SK-N-SH (cell line): ENCODE measurements at regions not wholly inside any gene's neighbourhood (a gene's known extent, or its start where the extent isn't known, plus 50 kb on each side); places are given as distances from the start of the nearest gene placed in this dataset.

Experiments used
- CTCF ChIA-PET: fragments of 300-600, 350-600 bp; formaldehyde crosslinking; extraction: SDS; loops from one replicate; lab custom pipeline; 2021; lab: Yijun Ruan, JAX
- POLR2A ChIA-PET: fragments of 350-600 bp; sonication (Branson Sonifier 250); formaldehyde crosslinking; extraction: SDS; loops from one replicate; lab custom pipeline; 2020; ENCODE audit warnings: antibody characterized with exemption, inconsistent platforms; lab: Yijun Ruan, JAX
- DNase-seq: peaks from one replicate; pipeline ENCODE4 v3.0.0; 2012
- H2AFZ ChIP-seq: fragments of 200-600 bp; sonication (generic); 2 replicates; pipeline ENCODE4 v1.8.1; 2016; ENCODE audit warnings: antibody characterized with exemption, mild to moderate bottlenecking, low read depth
- H3F3A ChIP-seq: fragments of 200-600 bp; sonication (generic); replicated peaks from 2 replicates; pipeline ENCODE3; 2016; ENCODE audit warnings: antibody characterized with exemption, mild to moderate bottlenecking; ENCODE audit not compliant: insufficient read depth
- H3K27ac ChIP-seq, 2 experiments: fragments of 200-500 bp in 1 of 2; fragments of 200-600 bp in 1 of 2; sonication (Bioruptor generic) in 1 of 2; sonication (generic), shearing (Covaris generic) in 1 of 2; 2 replicates each; pipeline versions ENCODE4 v1.5.1 to v1.6.1; 2014 to 2016; ENCODE audit warnings: low read depth in 2 of 2, inconsistent platforms in 1 of 2, low read length in 1 of 2, mild to moderate bottlenecking in 1 of 2, mixed read lengths in 1 of 2
- H3K27me3 ChIP-seq: fragments of 200-600 bp; sonication (generic), shearing (Covaris generic); 2 replicates; pipeline ENCODE4 v1.6.1; 2016; ENCODE audit warnings: mixed run types; ENCODE audit not compliant: insufficient read depth
- H3K36me3 ChIP-seq, 2 experiments: fragments of 200-500 bp in 1 of 2; fragments of 200-600 bp in 1 of 2; sonication (Bioruptor generic) in 1 of 2; sonication (generic) in 1 of 2; replicated peaks in 1 of 2; 2 replicates each; pipeline versions ENCODE3 to v1.5.1; 2014 to 2016; ENCODE audit warnings: low read length in 1 of 2, mild to moderate bottlenecking in 1 of 2; ENCODE audit not compliant: insufficient read depth in 2 of 2, control insufficient read depth in 1 of 2
- H3K4me1 ChIP-seq, 2 experiments: fragments of 200-500 bp in 1 of 2; fragments of 200-600 bp in 1 of 2; sonication (Bioruptor generic) in 1 of 2; sonication (generic), shearing (Covaris generic) in 1 of 2; 2 replicates each; pipeline versions ENCODE4 v1.5.1 to v1.6.1; 2014 to 2016; ENCODE audit warnings: low read depth in 1 of 2, low read length in 1 of 2, mixed run types in 1 of 2; ENCODE audit not compliant: insufficient read depth in 2 of 2, control insufficient read depth in 1 of 2
- H3K4me2 ChIP-seq: fragments of 200-600 bp; sonication (generic), shearing (Covaris generic); 2 replicates; pipeline ENCODE4 v1.6.1; 2017; ENCODE audit warnings: mixed run types
- H3K4me3 ChIP-seq, 2 experiments: fragments of 200-500 bp in 1 of 2; fragments of 200-600 bp in 1 of 2; sonication (Bioruptor generic) in 1 of 2; sonication (generic), shearing (Covaris generic) in 1 of 2; 2 replicates each; pipeline versions ENCODE4 v1.5.1 to v1.8.1; 2014 to 2016; ENCODE audit warnings: low read depth in 2 of 2, inconsistent platforms in 1 of 2, low read length in 1 of 2, mild to moderate bottlenecking in 1 of 2, mixed read lengths in 1 of 2, moderate library complexity in 1 of 2
- H3K79me2 ChIP-seq: fragments of 200-600 bp; sonication (generic); 2 replicates; pipeline ENCODE4 v1.8.1; 2017; ENCODE audit warnings: mild to moderate bottlenecking; ENCODE audit not compliant: insufficient read depth
- H3K9ac ChIP-seq: fragments of 200-600 bp; sonication (generic); 2 replicates; pipeline ENCODE4 v1.6.1; 2017; ENCODE audit warnings: mixed run types
- H3K9me2 ChIP-seq: fragments of 200-600 bp; sonication (generic); 2 replicates; pipeline ENCODE4 v1.6.1; 2017; ENCODE audit warnings: mixed run types
- H3K9me3 ChIP-seq: fragments of 200-600 bp; sonication (generic); 2 replicates; pipeline ENCODE4 v1.6.1; 2017; ENCODE audit warnings: mixed run types, mild to moderate bottlenecking, moderate library complexity
- H4K20me1 ChIP-seq: fragments of 200-600 bp; sonication (generic); 2 replicates; pipeline ENCODE4 v1.6.1; 2017; ENCODE audit warnings: mild to moderate bottlenecking, mixed run types; ENCODE audit not compliant: insufficient read depth
- ELF1 ChIP-seq: IDR thresholded peaks from 2 replicates; pipeline ENCODE4 v1.4.0; 2012
- EP300 ChIP-seq, 2 experiments: IDR thresholded peaks; 2 replicates each; pipeline versions ENCODE4 v1.4.0 to v1.6.1; 2012; ENCODE audit warnings: borderline replicate concordance in 1 of 2, low read depth in 1 of 2, low read length in 1 of 2
- FOXJ3 ChIP-seq: sonication (generic); formaldehyde crosslinking; IDR thresholded peaks from 2 replicates; pipeline ENCODE4 v1.5.1; 2020; ENCODE audit warnings: mild to moderate bottlenecking, missing genetic modification reagents
- FOXM1 ChIP-seq: IDR thresholded peaks from 2 replicates; pipeline ENCODE4 v1.4.0; 2012; ENCODE audit warnings: low read depth, mild to moderate bottlenecking
- MEF2A ChIP-seq: IDR thresholded peaks from 2 replicates; pipeline ENCODE4 v1.4.0; 2012; ENCODE audit warnings: low read depth, borderline replicate concordance
- MXI1 ChIP-seq: IDR thresholded peaks from 2 replicates; pipeline ENCODE4 v1.6.1; 2012; ENCODE audit warnings: mild to moderate bottlenecking, low read depth, low read length, improper control_type of control experiment
- NFIC ChIP-seq: IDR thresholded peaks from 2 replicates; pipeline ENCODE4 v1.4.0; 2012; ENCODE audit warnings: borderline replicate concordance
- NRF1 ChIP-seq: IDR thresholded peaks from 2 replicates; pipeline ENCODE4 v1.6.1; 2012; ENCODE audit warnings: low read depth, mild to moderate bottlenecking, low read length
- PBX3 ChIP-seq: IDR thresholded peaks from 2 replicates; pipeline ENCODE4; 2012
- RAD21 ChIP-seq: IDR thresholded peaks from 2 replicates; pipeline ENCODE4 v1.6.1; 2012; ENCODE audit warnings: mild to moderate bottlenecking, low read length
- RFX5 ChIP-seq: IDR thresholded peaks from 2 replicates; pipeline ENCODE4 v1.6.1; 2012; ENCODE audit warnings: mild to moderate bottlenecking, improper control_type of control experiment, low read length
- RXRA ChIP-seq: IDR thresholded peaks from 2 replicates; pipeline ENCODE4 v1.4.0; 2012; ENCODE audit warnings: low read depth, mild to moderate bottlenecking, borderline replicate concordance
- SIN3A ChIP-seq: IDR thresholded peaks from 2 replicates; pipeline ENCODE4 v1.6.1; 2012; ENCODE audit warnings: low read depth, mild to moderate bottlenecking, low read length, moderate library complexity, borderline replicate concordance
- TCF12 ChIP-seq: IDR thresholded peaks from 2 replicates; pipeline ENCODE4 v1.4.0; 2012
- TEAD4 ChIP-seq: IDR thresholded peaks from 2 replicates; pipeline ENCODE4 v1.4.0; 2012; ENCODE audit warnings: mild to moderate bottlenecking, borderline replicate concordance; ENCODE audit not compliant: insufficient read depth
- WGBS: methylation state at CpG from one replicate; pipeline ENCODE4 v1.1.6; 2017; ENCODE audit warnings: low lambda C conversion rate; 5-methylcytosine and 5-hydroxymethylcytosine counted together
- TF ChIP-seq, protein P1 (sequence below): IDR thresholded peaks from 2 replicates; pipeline ENCODE4 v1.4.0; 2012; ENCODE audit warnings: low read depth
- TF ChIP-seq, protein P2 (sequence below): fragments of 200-600 bp; sonication (generic); IDR thresholded peaks from 2 replicates; pipeline ENCODE4 v1.6.1; 2017; ENCODE audit warnings: antibody characterized with exemption, mild to moderate bottlenecking, moderate library complexity
- TF ChIP-seq, protein P3 (sequence below): IDR thresholded peaks from 2 replicates; pipeline ENCODE4 v1.6.1; 2012; ENCODE audit warnings: mild to moderate bottlenecking, low read depth, low read length, moderate library complexity

DNA sequence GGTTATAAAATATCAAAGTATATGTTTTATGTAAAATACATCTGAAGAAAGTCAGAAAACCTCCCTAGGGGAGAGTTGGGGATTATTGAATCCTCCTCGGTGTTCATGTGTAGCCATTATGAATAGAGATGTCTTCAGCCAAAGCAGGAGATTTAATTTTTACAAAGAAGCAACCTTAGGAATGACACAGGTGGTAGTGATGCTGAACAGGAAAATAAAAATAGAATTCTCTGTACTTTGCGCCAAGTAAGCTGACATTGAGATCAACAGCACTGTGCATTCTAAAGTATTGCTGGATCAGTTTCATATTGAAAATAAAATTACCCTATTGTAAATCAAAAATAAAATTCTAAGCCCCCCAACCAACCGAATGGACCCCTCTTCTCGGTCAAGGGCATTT is 132.8 kb upstream of the TRHDE start:
- H3K27ac ChIP-seq, result no peak overlapping the region
- no peak for TF ChIP-seq NFIC
- TF ChIP-seq, protein P1, sequence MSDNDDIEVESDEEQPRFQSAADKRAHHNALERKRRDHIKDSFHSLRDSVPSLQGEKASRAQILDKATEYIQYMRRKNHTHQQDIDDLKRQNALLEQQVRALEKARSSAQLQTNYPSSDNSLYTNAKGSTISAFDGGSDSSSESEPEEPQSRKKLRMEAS, result no peak
- TF ChIP-seq SIN3A, result no peak
- no peak for TF ChIP-seq EP300 (IDR thresholded peaks at IDR 0.05; ENCODE audit: borderline replicate concordance in 1 of 2, low read depth in 1 of 2, low read length in 1 of 2)
- TF ChIP-seq RFX5, result no peak
- TF ChIP-seq MEF2A, result no peak
- no peak for TF ChIP-seq RXRA
- no peak for TF ChIP-seq TCF12
- no peak for TF ChIP-seq RAD21
- TF ChIP-seq, protein P2, sequence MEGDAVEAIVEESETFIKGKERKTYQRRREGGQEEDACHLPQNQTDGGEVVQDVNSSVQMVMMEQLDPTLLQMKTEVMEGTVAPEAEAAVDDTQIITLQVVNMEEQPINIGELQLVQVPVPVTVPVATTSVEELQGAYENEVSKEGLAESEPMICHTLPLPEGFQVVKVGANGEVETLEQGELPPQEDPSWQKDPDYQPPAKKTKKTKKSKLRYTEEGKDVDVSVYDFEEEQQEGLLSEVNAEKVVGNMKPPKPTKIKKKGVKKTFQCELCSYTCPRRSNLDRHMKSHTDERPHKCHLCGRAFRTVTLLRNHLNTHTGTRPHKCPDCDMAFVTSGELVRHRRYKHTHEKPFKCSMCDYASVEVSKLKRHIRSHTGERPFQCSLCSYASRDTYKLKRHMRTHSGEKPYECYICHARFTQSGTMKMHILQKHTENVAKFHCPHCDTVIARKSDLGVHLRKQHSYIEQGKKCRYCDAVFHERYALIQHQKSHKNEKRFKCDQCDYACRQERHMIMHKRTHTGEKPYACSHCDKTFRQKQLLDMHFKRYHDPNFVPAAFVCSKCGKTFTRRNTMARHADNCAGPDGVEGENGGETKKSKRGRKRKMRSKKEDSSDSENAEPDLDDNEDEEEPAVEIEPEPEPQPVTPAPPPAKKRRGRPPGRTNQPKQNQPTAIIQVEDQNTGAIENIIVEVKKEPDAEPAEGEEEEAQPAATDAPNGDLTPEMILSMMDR, result no peak
- no peak for TF ChIP-seq PBX3
- TF ChIP-seq FOXJ3 (CRISPR knock-in tag), result no peak
- TF ChIP-seq NRF1, result no peak
- TF ChIP-seq ELF1, result no peak
- TF ChIP-seq MXI1, result no peak
- no peak for TF ChIP-seq FOXM1
- no peak for TF ChIP-seq TEAD4
- TF ChIP-seq, protein P3, sequence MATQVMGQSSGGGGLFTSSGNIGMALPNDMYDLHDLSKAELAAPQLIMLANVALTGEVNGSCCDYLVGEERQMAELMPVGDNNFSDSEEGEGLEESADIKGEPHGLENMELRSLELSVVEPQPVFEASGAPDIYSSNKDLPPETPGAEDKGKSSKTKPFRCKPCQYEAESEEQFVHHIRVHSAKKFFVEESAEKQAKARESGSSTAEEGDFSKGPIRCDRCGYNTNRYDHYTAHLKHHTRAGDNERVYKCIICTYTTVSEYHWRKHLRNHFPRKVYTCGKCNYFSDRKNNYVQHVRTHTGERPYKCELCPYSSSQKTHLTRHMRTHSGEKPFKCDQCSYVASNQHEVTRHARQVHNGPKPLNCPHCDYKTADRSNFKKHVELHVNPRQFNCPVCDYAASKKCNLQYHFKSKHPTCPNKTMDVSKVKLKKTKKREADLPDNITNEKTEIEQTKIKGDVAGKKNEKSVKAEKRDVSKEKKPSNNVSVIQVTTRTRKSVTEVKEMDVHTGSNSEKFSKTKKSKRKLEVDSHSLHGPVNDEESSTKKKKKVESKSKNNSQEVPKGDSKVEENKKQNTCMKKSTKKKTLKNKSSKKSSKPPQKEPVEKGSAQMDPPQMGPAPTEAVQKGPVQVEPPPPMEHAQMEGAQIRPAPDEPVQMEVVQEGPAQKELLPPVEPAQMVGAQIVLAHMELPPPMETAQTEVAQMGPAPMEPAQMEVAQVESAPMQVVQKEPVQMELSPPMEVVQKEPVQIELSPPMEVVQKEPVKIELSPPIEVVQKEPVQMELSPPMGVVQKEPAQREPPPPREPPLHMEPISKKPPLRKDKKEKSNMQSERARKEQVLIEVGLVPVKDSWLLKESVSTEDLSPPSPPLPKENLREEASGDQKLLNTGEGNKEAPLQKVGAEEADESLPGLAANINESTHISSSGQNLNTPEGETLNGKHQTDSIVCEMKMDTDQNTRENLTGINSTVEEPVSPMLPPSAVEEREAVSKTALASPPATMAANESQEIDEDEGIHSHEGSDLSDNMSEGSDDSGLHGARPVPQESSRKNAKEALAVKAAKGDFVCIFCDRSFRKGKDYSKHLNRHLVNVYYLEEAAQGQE, result no peak
- no peaks in the 10 kb centered on the region for H3K9me2 ChIP-seq
- H3F3A ChIP-seq, result no peaks in the 10 kb centered on the region
- H2AFZ ChIP-seq, result no peak overlapping the region
- ChIA-PET POLR2A (no interaction called here), CTCF (no interaction called here)
- 41% methylated on average over 4 of the region's 4 CpGs for WGBS
- no peaks in the 10 kb centered on the region for H3K4me1 ChIP-seq
- no peak overlapping the region for H3K4me2 ChIP-seq
- no peaks in the 10 kb centered on the region for H3K9me3 ChIP-seq
- H3K27me3 ChIP-seq, result no peaks in the 10 kb centered on the region
- no peak overlapping the region for H3K9ac ChIP-seq
- no peak for DNase-seq
- H3K4me3 ChIP-seq, result no peak overlapping the region
- no peaks in the 10 kb centered on the region for H3K79me2 ChIP-seq
- no peaks in the 10 kb centered on the region for H4K20me1 ChIP-seq
- H3K36me3 ChIP-seq, result no peaks in the 10 kb centered on the region
